HG03060 (cell line): ENCODE measurements at regions not wholly inside any gene's neighbourhood (a gene's known extent, or its start where the extent isn't known, plus 50 kb on each side); places are given as distances from the start of the nearest gene placed in this dataset.
A peak's percentile ranks its signal among the peaks of the same experiment; 100 is the strongest.
"Not testable (repeated sequence)": the region's sequence is repeated elsewhere in the genome, so short reads cannot be mapped to it uniquely, and the experiment has no call there.

Experiments
- ATAC-seq: cut with Tn5 transposase; IDR thresholded peaks from one replicate; pipeline ENCODE4 v1.9.1; 2021; ENCODE audit warnings: low read depth, moderate number of reproducible peaks; ENCODE audit not compliant: unreplicated experiment

- ATAC-seq: no peak
These were observed 333.5 kb downstream of the QKI start for GRCh38 chr6:163748036-163748435.

GRCh38 chr6:163747058-163747457 is 332.5 kb downstream of the QKI start:
- ATAC-seq: not testable (repeated sequence)

GRCh38 chr6:163745536-163746400 is 331.2 kb downstream of the QKI start:
- no peak for ATAC-seq

- no peak for ATAC-seq
These were observed 329.9 kb downstream of the QKI start for GRCh38 chr6:163744256-163744925.

- ATAC-seq: no peak
These were observed 329.3 kb downstream of the QKI start for GRCh38 chr6:163743796-163744195.

- ATAC-seq: no peak
These were observed 327.3 kb downstream of the QKI start for GRCh38 chr6:163741743-163742363.

GRCh38 chr6:163741342-163741741 is 326.8 kb downstream of the QKI start:
- ATAC-seq: no peak

GRCh38 chr6:163739966-163740365 is 325.4 kb downstream of the QKI start:
- ATAC-seq: no peak

GRCh38 chr6:163739408-163739725 is 324.8 kb downstream of the QKI start:
- no peak for ATAC-seq

GRCh38 chr6:163738725-163739407 is 324.3 kb downstream of the QKI start:
- ATAC-seq: peak; percentile 45

GRCh38 chr6:163738304-163738703 is 323.8 kb downstream of the QKI start:
- ATAC-seq: no peak

- ATAC-seq: no peak
These were observed 320.6 kb downstream of the QKI start for GRCh38 chr6:163735076-163735475.

GRCh38 chr6:163733061-163733460 is 318.5 kb downstream of the QKI start:
- ATAC-seq: no peak

GRCh38 chr6:163732479-163732878 is 318.0 kb downstream of the QKI start:
- ATAC-seq: no peak

GRCh38 chr6:163732014-163732351 is 317.5 kb downstream of the QKI start:
- ATAC-seq: not testable (repeated sequence)

- no peak for ATAC-seq
These were observed 316.9 kb downstream of the QKI start for GRCh38 chr6:163731215-163732013.

GRCh38 chr6:163730246-163731210 is 316.0 kb downstream of the QKI start:
- ATAC-seq: no peak

- no peak for ATAC-seq
These were observed 314.8 kb downstream of the QKI start for GRCh38 chr6:163729127-163729872.
